T-helper 2 cell (primary cell): ENCODE measurements at regions not wholly inside any gene's neighbourhood (a gene's known extent, or its start where the extent isn't known, plus 50 kb on each side); places are given as distances from the start of the nearest gene placed in this dataset.

ENCODE experiments used
- DNase-seq, 5 experiments: peaks; one replicate each; pipeline versions ENCODE4 v3.0.0 to v3.0.0-alpha.2; 2012 to 2022

DNA sequence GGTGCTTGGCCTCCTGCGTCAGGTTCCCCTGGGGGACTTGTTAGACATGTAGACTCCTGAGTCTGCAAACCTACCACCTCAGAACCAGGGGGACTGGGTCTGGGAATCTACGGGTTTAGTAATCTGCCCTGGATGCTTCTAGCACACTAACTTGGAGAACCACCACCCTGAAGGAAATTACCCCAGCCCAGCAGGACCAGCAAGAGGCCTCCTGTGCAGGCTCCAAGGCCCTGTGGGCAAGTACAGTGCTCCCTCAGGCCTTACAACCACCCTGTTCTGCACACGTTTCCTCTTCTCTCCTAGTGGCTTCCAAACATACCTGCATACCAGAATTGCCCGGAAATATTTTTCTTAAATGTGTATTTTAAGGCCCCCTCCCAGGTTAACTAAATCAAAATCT is 423.0 kb downstream of the FUT8 start:
- DNase-seq = no peak

DNA sequence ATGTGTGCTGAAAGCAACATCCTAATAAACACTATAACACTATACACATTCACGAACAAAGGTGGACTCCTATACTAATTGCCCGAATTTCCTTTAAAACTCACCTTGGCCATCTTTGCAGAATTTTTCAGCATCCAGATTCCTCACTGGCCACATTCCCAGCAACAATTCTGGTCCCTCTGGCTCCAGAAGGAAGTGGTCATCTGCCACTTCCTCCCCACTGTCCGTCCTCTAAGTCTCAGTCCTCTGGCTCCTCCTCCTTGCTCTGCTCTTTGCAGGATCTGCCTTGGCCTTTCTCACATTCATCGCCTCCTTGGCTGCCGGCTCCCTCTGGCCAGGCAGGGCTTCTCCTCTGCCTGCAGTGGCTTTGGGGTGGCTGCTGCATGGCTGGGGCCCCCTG is 426.0 kb downstream of the FUT8 start:
- DNase-seq = no peak

DNA sequence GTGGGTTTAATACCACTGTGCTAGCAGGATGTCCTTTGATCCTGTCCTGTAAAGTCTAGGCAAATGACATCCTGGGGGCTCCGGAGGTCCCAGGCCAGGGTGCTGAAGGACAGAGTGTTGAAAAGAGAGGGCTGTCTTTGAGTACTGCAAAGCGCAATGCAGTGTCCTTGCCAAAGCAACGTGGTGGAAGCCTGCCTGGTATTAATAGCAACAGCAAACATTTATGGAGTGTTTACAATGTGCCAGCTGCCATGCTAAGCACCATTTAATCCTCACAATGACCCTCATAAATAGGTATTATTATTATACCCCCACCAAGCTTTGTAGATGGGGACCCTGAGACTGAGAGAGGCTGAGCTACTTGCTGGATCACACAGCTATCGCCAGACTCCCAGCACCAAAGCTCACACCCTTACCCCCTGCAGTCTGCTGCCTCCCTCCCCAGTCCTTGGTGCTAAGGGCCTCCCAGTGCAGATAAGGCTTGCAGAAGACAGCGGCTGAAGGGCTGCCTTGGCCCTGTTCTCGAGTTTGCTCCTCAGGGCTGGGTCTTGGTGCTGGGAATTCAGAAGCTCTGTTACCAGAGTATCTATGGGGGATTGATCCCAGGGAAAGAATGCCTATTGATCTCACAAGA is 427.7 kb downstream of the FUT8 start:
- no peak for DNase-seq

DNA sequence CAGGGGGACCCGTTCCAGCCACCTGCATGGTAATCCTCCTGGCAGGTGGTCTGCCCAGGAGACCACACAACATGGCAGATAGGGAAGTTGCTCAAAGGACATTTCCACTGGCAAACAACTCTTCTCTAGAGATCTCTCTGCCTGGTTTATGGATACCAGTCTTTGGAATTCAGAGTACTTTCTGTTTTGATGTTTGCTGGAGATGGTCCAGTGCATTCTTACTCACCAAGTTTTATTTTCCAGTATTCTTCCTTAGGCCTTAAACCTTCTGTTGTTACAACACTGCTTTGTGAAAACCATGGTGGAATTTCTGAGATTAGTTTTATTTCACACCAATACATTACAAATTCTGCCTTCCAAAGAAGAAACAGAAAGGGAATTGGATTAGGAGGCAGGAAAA is 428.3 kb downstream of the FUT8 start:
- DNase-seq = no peak

DNA sequence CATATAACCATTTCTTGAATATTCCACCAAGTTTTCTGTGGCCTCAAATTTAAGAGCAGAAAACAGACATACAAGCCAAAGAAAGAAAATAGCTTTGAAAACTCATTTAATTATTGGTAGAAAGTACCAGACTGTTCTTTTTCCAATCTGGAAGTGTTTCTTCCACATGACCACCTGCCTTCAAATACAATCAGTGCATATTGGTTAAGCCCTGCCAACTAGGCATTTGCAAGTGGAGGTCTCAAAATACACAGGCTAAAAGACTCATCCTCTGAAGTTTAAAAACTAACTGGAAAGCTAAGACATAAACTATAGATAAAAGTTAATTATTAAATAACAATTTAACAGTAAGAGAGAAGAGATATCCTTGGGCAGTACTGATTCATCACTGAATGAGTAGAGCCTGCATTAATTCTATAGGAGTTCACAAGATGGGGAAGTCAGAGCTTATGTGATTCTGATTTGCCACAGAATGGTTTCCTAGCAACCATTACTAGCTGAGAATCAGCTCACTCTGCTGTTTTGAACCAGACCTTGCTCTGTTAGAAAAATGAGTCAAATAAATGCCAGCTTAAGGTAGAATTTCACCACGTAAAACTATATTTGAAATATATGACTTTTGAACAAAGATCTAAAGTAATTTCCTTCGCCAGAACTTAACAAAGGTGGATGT is 433.8 kb downstream of the FUT8 start:
- peak in 2 of 5 experiments; percentile 39 to 90 for DNase-seq

DNA sequence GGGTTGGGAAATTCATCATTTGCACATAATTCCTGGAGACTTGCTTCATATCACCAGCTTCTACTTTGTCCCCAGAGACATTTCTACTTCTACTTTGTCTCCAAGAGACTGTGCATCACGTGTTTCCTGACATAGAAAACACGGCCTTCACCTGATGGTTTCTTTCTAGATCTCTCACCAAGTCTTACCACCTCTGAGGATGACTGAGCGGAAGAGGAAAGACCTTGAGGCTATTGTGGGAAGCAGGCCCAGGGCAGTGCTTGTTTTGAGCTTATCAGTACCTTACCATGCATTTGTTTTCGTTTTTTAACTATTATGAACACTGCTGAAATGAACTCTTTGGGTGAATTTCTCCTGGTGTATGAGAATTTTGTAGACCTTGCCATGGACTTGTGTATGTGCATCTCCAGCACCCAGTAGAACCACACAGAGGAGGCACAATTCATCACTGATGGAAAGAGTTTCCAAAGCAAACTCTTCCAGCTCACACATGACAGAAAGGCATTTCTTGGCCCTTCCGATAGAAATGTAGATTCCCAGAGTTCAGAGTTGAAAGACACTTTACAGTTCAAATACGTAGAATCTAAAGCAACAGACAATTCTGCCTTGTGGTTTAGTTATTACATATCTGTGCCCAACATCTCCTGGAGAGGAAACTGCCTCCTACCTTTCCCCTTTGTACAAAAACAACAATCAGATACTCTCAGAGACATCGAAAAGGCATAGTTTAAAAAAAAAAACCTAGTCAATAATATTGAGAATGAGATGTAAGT is 434.7 kb downstream of the FUT8 start:
- DNase-seq = peak in 4 of 5 experiments; percentile 30 to 98 (median 74)

DNA sequence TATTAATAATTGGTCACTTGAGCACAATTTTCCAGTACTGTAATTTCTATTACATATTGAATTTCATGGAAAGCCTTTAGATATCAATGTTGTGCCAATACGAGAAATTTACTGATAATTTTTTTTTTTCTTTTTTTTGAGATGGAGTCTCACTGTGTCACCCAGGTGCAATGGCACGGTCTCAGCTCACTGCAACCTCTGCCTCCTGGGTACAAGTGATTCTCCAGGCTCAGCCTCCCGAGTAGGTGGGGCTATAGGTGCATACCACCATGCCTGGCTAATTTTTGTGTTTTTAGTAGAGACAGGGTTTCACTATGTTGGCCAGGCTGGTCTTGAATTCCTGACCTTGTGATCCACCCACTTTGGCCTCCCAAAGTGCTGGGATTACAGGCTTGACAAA is 435.4 kb downstream of the FUT8 start:
- DNase-seq = peak in 1 of 5 experiments; percentile 64

DNA sequence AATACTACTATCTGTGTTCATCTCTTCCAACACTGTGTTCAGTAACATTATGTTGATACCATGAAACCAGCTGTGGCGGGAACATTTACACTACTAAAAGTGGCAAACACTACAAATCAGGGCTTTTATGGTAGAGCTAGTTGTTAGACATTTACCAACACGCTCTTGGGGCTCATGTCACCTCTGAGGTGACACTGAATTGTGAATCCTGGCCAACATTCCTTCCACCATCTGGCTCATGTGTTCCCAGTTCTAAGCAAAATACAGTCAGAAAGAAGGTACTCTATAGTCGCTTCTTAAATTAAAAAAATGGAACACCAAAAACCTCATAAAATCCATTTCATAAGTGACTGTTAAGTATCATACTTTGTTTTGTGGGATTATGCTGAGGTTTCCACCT is 436.6 kb downstream of the FUT8 start:
- no peak for DNase-seq

DNA sequence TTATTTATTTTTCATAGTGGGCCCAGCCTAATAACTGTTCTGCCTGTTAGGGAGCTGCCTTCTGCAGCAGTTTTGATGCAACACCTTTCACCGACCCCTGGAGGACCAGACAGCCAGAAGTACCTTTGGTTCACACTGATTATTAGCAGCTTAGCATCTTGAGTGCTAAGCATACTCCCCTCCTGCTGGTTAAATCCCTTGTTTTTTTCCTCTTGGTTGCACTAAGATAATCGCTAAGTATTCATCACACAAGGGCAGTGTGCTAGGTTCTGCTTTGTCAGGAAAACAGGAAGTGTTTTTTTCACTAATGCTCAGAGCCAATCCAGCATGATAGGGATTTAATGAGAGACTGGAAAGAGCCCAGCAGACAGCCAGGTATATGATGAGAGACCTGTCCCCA is 437.0 kb downstream of the FUT8 start:
- DNase-seq = no peak

DNA sequence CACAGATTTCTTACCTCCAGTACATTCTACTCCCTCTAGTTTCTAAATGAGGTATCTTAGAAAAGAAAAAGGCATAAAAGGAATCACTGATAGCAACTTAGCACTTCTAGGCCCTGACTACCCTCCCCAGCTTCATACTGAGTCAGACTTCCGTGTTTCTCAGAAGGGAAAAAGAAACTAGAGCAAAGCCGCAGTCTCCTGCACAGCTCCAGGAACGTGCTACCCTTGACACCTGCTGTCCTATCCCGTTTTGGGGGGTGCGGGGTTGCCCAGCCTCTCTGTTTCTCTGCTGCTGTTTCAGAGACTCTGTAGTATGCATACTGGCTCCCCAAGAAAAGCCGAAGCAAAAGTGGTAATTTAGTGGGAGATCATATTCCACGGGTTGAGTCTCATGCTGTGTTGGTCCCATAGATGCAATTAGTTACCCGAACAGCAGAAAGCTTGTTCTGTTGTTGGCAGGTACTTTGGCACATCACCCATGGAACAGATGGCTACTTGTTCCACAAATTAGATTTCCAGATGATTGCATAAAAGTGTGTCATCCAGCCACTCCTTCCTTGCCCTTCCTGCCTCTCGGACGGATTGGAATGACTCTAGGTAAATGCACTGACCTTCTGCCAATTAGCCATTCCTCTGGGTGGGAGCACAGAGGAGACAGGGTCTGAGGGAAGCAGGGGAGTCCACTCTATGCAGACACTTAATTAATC is 438.1 kb downstream of the FUT8 start:
- peak in 4 of 5 experiments; percentile 11 to 96 (median 37) for DNase-seq

DNA sequence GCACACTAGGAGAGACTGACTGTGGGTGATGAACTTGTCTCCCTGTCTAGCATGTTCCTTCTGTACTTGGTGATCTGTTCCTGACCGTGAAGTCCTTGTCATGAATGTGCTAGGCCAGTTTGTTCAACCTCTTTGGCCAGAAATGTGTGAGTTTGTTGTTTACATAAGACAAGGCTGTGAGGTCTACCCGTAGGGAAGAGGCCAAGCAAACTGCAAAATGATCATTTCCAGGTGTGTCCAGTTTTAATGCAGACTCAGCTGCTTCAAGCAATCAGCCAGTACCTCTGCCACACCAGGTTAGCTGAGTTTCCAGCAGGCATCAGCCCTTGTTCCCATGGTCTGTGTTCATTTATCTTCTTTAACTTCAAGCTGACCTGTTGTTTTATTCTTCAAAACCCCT is 440.2 kb downstream of the FUT8 start:
- DNase-seq = no peak

DNA sequence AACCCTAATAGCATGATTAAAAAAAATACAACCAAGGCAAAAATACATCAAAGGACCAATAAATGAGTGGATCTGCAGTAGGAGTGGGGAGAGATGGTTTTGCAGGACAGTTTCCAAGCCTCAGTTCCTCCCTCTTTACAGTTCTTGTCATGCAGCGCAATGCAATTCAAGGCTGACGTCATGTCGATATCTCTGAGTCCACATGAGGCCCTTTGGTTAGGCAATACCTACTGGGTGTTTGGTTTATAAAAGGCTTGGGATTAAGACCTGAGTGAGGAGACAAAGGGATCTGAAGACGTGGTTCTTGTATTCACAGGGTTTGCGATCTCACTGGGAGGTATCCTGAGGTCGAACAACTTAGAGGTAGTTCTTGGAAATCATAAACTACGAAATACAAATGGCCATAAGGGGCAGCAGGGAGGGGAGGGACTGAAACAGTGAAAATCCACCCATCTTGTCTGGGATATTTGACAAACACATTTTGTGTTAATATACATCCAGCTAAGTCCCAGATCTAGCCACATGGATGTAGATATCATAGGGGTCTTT is 441.0 kb downstream of the FUT8 start:
- no peak for DNase-seq

DNA sequence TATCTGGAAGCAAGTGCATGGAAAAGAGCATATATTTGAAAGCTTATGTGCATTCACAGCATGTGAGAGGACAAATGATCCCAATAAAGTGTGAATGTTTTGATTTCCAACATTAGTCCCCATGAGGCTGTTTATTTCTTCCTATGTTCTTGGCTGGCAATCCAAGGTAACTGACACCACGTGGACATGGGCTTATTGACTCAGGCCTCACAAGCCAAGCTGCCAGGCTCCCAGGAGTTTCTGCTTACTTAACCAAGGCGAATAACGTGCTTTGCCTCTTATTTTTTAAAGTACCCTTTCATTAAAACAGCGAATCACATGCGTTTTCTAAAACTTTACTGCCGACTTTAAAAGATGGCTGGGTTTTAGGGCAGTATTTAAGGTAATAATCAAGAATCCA is 441.7 kb downstream of the FUT8 start:
- no peak for DNase-seq

DNA sequence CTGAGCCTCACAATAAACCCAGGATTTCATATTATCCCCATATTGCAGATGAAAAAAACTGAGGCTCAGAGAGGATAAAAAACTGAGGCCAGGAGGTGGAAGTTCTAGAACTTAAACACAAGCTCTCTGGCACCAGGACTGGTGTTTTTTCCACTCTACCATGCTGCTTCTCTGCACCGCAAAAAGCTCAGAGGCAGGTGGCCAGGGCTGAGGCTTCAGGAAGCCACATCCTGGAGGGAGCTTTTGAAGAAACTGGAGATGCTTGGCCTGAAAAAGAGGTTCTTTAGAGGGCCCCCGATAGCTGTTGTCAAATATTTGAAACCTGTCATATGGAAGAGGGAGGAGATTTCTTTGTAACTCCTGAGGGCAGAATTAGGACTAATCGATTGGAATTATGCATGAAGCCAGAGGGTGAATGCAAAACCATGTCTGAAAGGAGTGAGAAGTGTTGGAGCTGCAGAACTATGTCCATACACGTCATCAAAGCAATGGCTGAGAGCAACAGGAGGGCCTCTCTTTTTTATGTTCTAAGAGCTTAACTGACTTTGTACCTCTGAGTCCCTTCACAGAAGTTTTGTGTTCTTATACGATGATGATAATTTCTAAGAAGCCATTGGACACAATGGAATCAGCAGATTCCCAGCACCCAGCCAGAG is 448.6 kb downstream of the FUT8 start:
- DNase-seq = peak in 2 of 5 experiments; percentile 10 to 73

DNA sequence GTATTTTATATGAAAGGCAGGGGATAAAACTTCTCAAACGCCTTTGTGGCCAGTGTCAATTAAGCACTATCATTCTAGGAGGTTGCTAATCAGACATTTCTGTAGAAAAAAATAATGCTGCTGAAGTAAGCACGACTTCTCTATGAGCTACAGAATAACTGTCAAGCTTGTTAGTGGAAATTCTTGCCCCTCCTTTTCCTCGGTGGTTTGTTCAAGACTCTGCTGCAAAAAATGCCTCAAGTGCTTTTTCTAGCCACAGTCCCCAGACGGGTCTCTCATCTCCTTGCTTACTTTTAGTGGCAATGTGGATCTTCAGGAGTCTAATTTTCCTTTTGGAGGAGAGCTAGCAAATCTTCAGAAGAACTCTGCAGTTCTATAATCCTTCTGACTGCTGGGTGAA is 452.0 kb downstream of the FUT8 start:
- DNase-seq = peak in 1 of 5 experiments; percentile 59

DNA sequence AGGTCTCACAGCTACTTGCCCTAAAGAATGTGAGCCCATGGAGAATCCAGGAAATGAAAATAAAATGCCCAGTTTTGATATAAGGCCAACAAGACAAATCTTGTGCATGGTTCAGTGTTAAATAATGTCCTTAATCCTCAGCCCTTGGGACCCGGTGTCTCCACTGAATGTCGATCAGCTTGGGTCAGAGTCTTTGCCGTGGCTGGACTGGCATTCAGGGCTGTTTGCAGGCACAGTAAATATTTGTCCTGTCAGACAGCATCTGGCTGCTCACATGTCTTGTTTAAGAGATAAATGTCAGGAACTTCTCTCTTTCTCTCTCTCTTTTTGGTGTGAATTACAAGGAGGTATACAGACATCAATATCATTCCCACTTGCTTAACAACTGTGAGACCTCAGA is 452.5 kb downstream of the FUT8 start:
- DNase-seq = no peak

DNA sequence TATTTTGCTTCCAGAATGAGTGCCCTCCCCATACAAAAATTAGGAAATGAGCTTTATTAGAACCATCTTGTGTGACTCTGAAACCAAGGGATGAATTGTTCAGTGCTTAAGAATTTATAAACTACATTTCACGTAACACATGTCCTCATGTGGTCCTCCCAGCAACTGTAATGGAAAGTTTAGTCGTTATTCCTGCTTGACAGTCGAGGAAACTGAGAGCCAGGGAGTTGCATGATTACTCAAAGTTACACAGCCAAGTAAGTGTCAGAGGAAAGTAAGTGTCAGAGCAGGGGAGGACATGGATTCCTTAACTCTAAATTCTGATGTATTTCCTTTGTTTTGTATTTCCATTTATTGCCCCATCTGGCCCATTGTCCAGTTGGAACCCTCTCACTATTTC is 453.9 kb downstream of the FUT8 start:
- DNase-seq = no peak

DNA sequence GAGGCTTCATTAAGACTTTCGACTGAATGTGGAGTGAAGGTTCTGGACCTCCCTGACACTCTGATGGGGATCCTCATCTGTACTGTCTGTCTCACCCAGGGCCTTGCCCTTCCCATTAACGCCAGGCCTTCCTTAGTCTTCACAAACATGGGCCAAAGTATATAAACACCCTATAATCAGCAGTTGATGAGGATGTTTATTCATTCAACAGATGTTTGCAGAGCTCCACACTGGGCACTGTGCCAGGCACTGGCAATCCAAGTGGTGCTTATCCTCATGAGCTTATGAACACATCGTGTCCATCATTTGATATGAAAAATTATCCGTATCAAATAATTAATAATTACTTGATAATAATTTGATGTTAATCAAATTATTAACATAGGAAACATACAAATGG is 454.4 kb downstream of the FUT8 start:
- DNase-seq = no peak

DNA sequence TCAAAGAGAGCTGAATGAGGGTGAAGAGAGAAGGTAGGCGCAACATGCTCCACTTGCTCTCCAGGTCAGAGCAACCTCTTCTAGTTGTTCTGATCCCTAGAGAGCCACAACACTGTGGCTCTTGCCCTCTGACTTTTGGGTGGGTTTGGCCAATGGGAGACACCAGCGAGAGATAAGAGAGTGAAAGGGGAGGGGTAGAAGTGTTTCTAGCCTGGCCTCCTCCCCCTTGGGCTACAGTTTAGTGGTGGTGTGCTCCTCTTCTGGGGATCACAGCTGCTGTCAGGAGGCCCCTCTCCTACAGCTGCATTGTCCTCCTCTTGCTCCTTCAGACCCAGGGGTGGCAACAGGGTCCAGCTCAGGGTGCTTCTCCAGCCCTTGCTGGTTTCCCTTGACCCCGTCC is 454.8 kb downstream of the FUT8 start:
- no peak for DNase-seq

DNA sequence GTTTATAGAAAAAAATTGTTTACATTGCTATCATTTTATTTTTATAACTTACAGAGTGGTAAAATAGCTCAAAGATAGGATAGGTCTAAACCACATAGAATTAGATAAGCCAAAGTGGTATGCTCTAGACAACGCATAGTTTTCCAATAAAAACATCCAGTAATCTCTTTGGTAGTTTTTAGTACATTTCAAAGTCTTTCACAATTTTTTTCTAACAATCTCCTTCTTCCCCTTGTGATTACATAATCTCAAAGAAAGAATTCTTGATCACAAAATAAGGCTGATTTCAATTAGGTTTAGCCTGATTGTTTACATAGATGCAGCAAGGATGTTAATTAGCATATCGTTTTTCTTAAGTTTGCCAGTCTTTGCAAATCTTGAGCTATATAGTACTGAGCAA is 460.0 kb downstream of the FUT8 start:
- no peak for DNase-seq

DNA sequence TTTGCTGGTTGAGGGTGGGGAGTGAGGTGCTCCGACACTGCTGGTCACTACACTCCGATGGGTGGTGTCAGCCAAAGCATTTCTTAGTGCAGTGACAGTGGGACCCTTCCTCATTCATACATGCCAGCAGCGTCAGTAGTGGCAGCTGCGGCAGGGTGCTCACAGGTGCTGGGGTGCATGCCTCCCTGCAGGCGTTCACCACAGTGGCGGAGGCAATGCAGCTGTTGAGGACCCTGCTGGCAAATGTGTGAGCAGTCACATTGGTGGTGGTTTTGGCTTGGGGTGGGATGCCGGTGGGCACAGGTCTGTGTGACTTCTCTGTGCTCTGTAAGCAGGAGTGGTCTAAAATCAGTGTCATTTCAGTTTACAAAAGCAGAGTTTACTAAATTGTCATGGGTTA is 464.6 kb downstream of the FUT8 start:
- no peak for DNase-seq

DNA sequence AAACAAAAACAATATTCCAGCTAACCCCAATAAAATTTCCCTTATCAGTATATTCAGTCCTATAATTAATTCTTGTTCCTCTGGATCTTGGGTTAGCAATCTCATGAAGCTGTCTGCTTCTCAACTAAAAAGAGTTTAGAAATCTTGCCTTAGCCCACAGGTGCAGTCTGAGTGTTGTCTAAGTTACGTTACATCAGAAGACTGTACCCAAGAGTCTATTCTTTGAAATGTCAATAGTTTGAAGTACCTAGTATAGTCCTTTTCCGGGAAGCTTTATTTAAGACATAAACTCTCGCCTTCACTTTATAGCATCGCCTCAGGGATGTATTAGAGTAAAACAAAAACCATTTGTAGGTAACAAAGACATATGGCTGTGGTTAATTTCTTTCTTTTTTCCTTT is 465.1 kb downstream of the FUT8 start:
- DNase-seq = no peak

DNA sequence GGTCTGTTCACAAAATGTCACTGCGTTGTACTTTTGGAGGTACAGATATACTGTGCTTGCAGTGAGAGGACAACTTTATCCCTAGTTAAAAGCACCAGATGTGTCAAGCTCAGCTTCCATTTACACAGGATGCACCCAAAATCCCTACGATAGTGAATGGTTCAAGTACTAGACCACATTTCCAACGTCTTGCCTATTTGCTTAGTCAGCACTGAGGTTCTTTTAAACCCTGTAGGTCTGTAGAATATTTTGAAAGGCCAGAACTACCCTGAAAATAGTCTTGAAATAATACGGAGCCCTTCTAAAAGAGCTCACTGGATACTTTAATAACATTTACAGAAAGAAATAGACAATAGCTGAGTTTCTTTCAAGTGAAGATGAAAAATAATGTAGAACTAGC is 466.1 kb downstream of the FUT8 start:
- no peak for DNase-seq
